Glomerular visceral epithelial cell (primary cell): ENCODE measurements at regions not wholly inside any gene's neighbourhood (a gene's known extent, or its start where the extent isn't known, plus 50 kb on each side); places are given as distances from the start of the nearest gene placed in this dataset.

Experiments
- DNase-seq: peaks from one replicate; pipeline ENCODE4 v3.0.0-alpha.2; 2016; ENCODE audit errors: extremely low spot score

DNA sequence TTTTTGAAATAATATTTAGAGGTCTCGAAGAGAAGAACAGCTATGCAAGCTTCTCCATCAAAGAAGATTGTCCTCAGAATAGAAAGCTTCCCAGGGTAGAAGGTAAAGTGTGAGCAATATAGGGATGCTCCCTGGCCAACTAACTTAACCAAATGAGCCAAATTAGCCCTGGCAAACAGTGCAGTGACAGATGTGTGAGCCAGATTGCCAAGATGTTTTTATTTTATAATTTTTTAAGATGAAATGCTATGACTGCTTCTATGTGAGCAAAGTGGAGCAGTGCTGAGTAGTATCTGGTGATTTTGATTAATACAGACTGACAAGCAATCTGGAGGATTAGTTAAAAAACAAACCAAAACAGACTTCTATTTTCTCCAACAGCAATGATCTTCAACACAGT lies 202.1 kb downstream of the NOVA1 start:
- DNase-seq, result no peak

DNA sequence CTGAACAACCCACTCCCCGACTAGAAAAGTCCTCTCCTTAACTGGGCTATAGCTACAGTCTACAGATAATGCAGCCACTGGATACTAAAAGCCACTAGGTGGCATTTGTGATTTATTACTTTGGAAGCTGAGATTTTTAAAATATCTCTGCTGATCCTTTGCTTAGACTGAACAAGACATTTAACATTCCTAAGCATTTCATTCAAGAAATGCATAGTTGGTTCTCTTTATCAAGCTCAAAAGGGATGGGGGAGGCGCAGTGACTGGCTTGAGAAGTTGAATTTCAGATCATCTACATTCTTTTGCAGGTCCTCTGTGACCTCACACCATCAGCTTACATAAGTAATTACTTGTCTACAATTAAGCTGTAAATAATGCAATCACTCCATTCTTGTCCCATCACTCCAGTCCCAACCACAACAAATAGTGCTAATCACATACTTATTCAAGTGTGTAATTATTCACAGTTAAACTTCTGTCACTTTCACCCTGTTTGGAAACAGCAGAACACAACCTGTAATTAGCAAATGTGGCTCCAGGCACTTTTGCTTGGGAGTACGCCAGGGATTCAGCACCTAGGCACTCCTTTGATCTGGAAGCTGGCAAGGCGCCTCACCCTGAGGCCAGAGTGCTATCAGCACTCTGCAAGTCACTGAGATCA lies 203.6 kb downstream of the NOVA1 start:
- no peak for DNase-seq

DNA sequence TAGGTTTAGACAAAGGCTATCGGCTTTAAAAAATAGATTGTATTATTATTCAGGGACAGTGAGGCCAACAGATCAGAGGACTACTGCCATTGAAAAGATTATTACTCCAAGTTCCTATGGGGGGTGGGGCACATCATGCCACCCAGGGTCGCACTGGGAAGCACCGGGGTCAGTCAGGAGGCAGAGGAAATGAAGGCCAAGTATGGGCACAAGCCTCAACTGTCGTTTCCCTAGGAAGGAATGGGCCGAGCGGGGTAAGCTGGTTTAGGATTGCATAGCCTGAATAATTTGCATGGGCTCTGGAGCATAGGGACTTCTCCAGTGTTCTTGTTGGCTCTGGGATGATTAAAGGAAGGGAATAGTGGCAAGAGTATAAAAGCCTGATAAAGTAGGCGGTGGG lies 205.3 kb downstream of the NOVA1 start:
- no peak for DNase-seq

DNA sequence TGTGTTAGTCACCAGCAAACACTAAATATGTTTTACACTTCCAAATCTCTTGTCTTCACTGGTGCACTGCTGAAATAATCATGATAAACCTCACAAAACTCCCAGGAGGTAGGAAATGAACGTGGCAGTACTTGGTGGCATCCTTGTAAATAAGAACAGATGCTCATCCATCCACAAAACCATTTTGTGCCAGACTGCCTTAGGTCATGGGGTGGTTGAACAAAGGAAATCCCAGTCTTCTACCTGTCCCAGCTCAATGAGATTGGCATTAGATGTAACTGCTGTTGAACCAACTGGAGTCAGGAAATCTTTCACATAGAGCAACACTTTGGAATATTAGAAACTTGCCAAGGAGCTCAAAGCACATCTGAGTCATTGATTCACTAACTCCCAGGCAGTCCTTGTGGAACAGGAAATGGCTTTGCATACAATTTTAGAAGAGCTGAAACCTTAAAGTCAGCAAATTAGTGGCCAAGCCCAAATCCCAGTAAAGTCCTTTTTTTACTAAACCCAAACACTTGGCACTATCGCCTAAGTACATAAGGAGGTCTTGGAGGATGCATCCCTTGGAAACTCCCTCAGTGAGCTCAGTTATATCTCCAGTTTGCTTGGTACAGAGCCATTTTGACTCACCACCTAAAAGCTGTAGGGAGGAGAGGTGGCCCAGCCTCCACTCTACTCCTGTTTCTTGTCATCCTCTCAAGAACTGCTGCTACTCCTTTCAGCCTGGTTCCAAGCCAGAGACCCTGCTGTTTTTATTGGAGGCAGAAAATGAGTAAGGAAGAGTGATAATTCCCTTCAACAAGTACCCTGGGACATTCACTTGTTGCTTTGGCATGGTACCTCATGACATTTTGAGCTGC lies 208.0 kb downstream of the NOVA1 start:
- DNase-seq, result no peak

DNA sequence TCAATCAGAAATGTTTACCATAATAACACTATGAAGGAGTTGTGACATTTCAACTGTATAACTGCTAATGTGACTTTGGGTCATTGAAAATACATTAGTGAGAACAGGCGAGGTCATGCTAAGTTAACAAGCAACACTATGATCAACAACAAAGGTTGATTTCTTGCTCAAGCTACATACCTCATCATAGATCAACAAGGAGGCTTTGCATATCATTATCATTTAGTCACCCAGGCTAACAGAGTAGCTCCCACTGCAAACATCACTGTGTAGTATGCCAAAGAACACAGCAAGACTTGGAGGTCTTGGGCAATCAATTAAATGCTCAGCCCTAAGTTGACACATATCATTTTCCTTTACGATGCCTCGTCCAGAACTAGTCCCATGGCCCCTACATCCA lies 212.5 kb downstream of the NOVA1 start:
- no peak for DNase-seq

DNA sequence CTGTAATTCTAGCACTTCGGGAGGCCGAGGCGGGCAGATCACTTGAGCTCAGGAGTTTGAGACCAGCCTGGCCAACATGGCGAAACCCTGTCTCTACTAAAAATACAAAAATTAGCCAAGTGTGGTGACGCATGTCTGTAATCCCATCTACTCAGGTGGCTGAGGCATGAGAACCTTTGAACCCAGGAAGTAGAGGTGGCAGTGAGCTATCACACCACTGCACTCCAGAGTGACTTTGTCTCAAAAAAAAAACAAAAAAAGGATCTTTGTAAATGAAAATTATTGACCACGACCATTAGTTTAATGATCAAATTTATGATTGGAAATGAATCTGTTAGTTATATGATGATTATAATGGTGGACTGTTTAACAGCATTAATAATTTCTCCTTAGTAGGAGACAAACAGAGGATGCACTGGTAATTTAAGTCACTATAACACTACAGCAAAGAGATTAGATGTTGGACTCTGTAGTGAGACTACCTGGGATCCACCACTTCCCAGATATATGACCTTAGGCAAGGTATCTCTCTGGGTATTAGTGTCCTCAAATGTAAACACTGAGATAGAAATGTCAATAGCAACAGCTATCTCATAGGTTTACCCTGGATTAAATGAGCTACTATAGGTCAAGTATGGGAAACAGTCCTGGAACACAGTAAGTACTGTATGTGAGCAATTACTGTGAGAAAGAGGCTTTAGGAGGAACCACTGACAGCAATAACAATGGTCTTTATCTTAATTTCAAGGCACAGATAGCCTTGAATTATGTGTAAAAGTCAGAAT lies 214.7 kb downstream of the NOVA1 start:
- no peak for DNase-seq

DNA sequence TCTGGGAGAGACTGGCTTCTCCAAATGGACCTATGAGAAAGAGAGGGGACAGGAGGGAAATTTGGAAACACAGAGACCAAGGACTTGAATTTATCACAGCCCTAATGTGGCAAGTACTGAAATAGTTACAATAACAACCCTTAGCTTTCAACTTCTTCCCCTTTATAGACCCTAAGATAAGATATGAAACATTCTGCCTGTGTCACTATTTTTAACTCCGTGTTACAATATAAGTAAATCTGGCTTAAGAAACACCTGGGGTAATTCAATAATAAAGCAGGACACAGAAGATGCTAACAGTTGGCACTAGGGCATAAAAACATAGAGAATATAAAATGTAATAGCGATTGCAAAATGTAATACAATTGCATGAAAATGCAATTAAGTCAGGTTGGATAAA lies 216.4 kb downstream of the NOVA1 start:
- DNase-seq, result no peak

DNA sequence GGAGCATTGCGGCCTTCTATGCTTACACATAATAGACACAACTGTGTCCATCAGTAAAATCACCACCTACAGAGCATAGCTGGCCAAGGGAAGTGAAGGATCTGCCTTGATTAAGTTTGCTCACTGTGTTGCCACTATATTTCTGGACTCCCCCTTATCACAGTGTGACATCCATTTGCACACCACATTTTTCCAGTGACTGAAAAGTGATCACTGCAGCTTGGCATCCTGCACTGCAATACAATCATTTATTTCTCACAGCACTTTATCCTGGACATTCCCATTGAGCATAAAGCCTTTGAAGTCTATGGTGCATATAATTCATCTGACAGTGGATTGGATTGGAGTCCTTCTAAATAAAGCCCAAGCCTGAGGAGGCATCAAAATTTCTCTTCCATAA lies 217.2 kb downstream of the NOVA1 start:
- DNase-seq, result no peak

DNA sequence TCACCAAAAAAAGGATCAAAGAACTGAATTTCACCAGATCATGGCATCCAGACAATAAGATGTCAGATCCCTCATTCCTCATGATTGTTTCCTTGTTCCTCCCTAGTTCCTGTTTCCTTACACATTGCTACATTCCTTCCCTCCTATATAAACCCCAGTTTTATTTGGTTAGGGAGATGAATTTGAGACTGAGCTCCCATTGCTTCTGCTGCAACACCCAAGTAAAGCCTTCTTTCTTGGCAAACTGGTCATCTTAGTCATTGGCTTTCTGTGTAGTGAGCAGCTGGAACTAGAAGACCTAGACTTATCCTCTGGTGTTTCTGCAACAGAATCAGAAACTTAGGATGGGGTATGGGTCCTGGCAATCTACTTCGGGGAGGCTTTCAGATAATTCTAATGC lies 217.9 kb downstream of the NOVA1 start:
- DNase-seq, result no peak

DNA sequence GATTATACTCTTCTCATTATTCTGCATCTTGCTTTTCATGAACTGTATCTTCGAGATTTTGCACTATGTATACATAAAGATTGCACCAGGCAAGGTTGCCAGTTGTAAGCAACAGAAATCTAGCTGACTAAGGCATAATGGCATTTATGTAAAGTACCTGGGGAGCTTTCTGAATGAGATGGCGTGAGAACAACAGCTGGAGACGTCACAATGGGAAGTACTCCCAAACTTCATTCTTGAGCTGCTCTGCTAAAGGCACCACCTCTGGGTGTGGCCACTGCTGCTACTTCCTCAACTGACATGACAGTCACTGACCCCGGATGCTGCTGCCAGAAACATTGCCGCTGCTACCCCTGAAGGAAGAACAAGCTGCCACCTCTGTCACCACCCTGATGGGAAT lies 220.7 kb downstream of the NOVA1 start:
- no peak for DNase-seq

DNA sequence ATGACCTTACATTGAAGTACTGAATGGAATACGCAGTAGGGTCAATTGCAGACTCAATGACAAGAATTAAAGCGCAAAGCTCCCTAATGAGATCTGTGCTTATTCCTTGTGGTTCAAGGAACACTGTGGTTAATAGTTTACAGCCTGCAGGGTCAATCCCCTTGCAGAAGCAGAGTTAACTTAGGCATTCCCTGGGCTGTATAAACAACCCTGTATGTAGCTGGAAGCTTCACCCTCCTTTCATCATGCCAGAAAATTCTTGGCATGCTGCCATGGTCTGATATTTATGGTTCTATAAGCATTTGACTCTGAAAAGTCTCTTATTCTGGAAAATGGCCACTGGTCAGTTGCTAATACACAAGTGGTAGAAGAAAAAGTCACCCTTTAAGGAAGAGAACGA lies 227.7 kb downstream of the NOVA1 start:
- no peak for DNase-seq

DNA sequence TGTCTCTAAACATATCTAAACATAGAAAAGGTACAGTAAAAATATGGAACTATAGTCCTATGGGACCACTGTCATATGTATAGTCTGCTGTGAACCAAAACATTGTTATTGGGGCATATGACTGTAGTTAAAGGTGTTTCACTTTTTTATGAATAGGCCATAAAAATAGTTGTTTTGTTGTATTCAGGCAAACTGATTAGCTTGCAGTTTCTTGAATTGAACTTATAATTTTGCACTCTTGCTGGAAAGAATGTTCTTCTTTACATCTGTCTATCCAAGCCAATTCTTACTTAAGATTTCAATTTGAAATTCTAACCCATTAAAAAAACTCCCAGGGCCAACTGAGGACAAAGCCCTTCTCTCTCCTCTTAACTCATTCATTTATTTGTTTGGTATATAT lies 234.1 kb downstream of the NOVA1 start:
- no peak for DNase-seq

DNA sequence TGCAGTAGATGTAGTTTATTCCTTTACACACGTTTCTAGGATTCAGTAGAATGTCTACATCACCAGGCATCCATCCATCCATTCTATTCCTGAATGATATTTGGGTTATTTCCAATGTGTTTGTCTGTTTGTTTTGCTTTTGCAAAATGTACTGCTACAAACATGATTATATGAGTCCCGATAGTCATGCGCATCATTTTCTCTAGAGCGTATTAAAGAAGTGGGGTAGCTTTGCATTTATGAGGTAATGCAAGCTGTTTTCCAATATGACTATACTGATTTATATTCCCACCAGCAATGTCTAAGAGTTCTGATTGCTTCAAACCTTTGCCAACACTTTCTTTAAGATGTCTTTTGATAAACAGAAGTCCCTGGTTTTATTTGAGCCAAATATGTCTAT lies 253.2 kb downstream of the NOVA1 start:
- no peak for DNase-seq

DNA sequence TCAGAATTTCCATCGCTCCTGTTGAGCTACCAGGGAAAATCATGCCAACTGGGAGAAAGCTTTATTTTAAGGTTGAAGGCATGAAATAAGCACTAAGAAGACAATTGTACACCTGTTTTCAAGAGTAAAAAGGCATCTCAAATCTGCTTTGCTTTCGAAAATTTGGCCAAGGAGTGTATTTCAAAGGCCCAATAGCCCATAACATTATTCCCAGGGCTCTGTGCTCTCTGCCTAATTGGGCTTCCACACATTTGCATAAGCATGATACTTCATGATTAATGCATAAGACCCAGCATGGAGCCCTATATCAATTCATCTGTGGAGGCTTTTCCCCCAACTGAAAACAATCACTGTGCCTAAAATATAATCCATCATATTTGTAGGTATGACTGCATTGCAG lies 258.5 kb downstream of the NOVA1 start:
- DNase-seq, result no peak

DNA sequence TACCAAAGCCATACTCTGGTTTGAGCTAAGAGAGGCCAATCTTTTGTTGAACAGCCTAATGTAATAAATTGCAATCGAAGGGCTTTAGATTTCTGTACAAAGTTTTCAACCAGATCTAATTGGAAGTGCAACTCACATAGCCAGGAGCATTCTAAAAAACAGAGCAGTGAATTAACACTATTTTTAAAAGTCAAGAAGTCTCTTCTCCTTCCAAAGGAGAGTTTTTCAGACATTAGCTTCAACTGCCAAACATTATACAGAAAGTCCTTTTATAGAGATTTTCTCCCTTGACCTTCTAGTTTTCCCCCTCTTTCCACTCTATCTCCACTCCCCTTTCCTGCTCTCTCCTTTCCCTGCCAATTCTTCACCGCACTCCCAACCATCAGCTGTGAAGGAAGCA lies 259.6 kb downstream of the NOVA1 start:
- DNase-seq, result no peak

DNA sequence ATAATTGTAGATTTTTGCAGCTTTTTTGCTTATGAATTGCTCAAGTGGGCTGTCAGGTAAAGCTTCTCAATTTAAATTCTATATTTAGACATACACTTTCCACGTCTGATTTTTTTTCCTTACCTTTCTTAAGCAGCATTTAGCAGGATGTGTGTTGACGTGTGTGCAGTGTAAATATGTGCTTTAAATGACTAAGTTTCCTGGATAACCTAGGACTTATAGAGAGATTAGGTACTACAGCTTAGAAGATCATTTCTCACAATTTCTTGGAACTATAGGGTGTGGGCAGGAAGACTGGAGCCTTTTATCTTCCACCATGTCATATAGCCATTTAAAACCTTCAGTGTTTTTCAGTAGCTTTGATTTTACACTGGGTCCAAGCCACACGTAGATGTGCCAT lies 263.5 kb downstream of the NOVA1 start:
- DNase-seq, result no peak

DNA sequence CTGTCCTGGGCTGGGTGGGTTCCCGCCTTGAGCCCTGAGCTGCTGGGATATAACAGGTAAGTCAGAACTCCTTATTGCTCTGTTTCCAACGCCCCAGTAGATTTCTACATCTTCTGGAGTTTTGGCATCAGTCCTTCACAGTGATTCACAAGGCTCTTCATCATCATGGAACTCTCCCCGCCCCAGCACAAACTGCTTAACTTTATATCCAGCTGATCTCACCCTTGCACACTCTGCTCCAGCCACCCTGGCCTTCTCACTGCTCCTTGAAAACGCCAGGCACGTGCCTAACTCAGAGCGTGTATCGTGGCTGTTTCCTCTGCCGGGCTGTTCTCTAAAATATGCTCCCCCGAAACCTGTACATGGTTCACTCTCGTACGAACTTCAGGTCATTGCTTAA lies 264.9 kb downstream of the NOVA1 start:
- DNase-seq, result no peak

DNA sequence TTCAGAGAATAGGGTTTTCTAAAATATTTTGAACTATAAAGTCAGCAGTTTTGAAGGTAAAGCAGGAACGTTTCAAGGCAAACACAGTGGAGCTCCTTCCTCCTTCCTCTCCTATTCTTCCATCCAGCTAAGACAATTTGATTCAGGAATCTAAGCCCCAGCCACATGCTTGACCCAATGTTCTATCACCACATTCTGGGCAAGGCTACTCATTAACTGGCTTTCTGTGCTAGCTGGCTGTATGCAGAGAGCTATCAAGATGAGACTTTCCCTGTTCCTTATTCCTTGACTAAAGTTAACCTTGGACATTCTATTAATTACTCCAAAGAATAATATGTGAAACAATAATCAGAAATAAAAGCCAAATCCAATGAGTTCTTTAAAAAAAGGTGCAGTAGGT lies 266.9 kb downstream of the NOVA1 start:
- DNase-seq, result no peak

DNA sequence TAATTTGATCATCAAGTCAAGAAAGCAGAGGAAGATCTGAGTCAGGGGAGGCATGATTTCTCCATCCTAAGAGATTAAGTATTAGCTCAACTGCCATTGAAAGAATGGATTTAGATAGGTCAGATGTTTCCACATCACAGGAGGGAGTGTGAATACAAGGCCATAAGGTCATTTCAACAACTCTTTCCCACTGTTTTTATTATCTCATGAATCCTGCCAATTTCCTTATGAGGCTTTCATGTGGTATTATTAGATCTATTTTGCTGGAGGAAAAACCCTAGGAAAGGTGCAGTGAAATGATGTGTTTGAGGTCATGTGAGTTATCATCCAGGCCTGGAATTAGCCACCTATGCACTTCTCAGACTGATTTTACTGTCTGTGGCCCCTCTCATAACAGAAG lies 269.0 kb downstream of the NOVA1 start:
- no peak for DNase-seq

DNA sequence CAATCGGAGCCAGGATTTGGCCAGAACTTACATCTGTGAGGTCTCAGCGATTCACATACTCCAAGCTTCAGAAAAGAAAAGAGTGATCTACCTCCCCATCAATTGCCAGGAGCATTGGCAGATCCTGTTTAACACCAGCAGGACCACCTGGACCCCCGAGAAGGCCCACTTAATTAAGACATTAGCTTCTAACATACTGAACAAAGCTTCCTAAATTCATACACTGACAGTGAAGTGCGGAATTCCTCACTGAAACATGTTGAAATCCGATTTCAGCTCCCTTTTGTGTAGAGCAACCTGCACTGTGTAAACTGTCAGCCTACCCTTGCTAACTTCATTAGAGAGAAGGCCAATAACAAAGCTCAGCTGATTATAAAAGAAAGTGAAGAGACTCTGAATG lies 274.0 kb downstream of the NOVA1 start:
- no peak for DNase-seq

DNA sequence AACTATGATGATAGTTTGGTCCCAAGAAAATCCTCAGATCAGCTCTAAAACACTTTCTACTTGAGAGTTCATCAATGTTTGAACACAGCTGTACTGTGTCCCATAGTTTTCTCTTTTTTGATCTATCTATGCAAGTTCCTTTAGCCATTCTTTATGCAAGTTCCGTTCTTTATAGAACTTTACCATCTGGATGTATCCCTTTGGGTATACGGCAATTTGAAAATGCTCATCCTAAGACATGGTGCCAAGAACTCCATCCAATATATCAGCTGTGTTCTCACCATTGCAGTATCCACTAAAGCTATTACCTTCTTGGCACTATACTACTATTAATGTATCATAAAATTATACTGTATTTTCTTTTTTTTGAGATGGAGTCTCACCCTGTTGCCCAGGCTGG lies 276.9 kb downstream of the NOVA1 start:
- DNase-seq, result no peak

DNA sequence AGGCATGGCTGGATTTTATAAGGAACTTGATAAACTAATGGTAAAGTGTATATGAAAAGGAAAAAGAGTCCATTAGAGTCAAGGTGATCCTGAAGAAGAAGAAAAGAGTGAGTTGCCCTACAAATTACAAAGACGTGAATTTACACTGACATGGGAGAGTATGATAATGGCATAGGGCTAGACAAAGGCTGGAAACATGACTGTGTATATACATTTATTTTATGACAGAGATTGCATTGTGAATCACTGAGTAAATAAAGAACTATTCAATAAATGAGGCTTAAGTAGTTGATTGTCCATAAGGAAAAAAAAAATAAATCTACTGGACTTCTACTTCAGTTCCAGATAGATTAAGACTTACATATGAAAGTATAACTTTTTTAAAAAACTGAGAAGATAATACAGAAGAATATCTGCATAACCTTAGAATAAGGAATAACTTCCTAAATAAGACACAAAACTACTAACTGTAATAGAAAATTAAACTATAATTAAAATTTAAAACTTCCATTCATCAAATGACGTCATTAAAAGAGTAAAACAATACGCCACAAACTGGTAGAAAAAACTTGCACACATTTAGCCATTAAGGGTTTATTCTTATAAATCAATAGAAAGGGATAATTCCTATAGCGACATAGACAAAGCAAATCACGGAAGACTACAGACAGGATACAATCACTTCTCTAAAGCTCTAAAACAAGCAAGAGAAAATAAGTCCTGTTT lies 278.5 kb downstream of the NOVA1 start:
- DNase-seq, result no peak
